ENCODE measurements at regions not wholly inside any gene's neighbourhood (a gene's known extent, or its start where the extent isn't known, plus 50 kb on each side); places are given as distances from the start of the nearest gene placed in this dataset.

- no peaks in the 10 kb centered on the region for H3K36me3 ChIP-seq (ENCODE audit: control insufficient read depth in 2 of 2, extremely low read depth in 1 of 2, insufficient read depth in 2 of 2, low read length in 2 of 2)
- BruUV-seq (replicated peaks), result no TSS peak
- POLR2A ChIA-PET, result interaction anchor here (0.7 kb wide), 1 partner anchor 25 kb away, joined by 4 read pairs; no protein-coding TSS in a partner anchor
- H3K27me3 ChIP-seq (ENCODE audit: control insufficient read depth in 2 of 2, insufficient read depth in 2 of 2, low read length in 2 of 2), result no peaks in the 10 kb centered on the region
- CTCF ChIA-PET, result interaction anchor here (1.0 kb wide), 1 partner anchor 9 kb away, joined by 3 read pairs; no protein-coding TSS in a partner anchor
- H3K4me1 ChIP-seq (ENCODE audit: control insufficient read depth, extremely low read depth, insufficient read depth, low read length), result peaks cover 5% of the 10 kb centered on the region
- FAIRE-seq, result no peak
- H3K4me3 ChIP-seq (replicated peaks in 1 of 3; ENCODE audit: insufficient read depth in 1 of 3, low read depth in 1 of 3, low read length in 3 of 3), result no peak overlapping the region
- dilution Hi-C loops (cut with MboI; ENCODE audit: extremely low pct_ligation_motif_present, low sequenced_read_pairs), result no loop called here
- no peak for DNase-seq (ENCODE audit: low read depth, low spot score)
- no peak overlapping the region for H2AFZ ChIP-seq (ENCODE audit: low read depth, low read length)
- H3K9ac ChIP-seq (replicated peaks; ENCODE audit: extremely low read depth, insufficient read depth, low read length), result no peak overlapping the region
- H3K9me3 ChIP-seq (replicated peaks; ENCODE audit: control insufficient read depth, insufficient read depth, low read length), result no peaks in the 10 kb centered on the region
- H4K20me1 ChIP-seq (replicated peaks; ENCODE audit: control insufficient read depth, extremely low read depth, insufficient read depth, low read length), result no peaks in the 10 kb centered on the region
- intact Hi-C loops (cut with micrococcal nuclease), result no loop called here
- no peaks in the 10 kb centered on the region for H3K79me2 ChIP-seq (ENCODE audit: control insufficient read depth, insufficient read depth, low read length)
- H3K4me2 ChIP-seq (ENCODE audit: insufficient read depth, low read length), result no peak overlapping the region
- no peaks in the 10 kb centered on the region for H3K9me1 ChIP-seq (replicated peaks; ENCODE audit: control insufficient read depth, extremely low read depth, insufficient read depth, low read length)
- no peak for TF ChIP-seq FOS (IDR thresholded peaks at IDR 0.05; ENCODE audit: borderline replicate concordance, insufficient read depth, low read length)
- TF ChIP-seq POLR2AphosphoS5 (IDR thresholded peaks at IDR 0.05; ENCODE audit: insufficient read depth, low read depth, low read length), result no peak
- TF ChIP-seq MYC (IDR thresholded peaks at IDR 0.05; ENCODE audit: low read depth, low read length), result no peak
- no peak for TF ChIP-seq MAX (IDR thresholded peaks at IDR 0.05; ENCODE audit: insufficient read depth, insufficient read length)
- TF ChIP-seq EZH2 (IDR thresholded peaks at IDR 0.05; ENCODE audit: borderline replicate concordance, low read depth, low read length, severe bottlenecking), result no peak
- no peak for TF ChIP-seq JUN (IDR thresholded peaks at IDR 0.05; ENCODE audit: borderline replicate concordance, insufficient read depth, insufficient read length, low read depth)
- TF ChIP-seq CTCF (IDR thresholded peaks at IDR 0.05; ENCODE audit: extremely low read depth in 1 of 2, insufficient read depth in 1 of 2, low read depth in 1 of 2, low read length in 2 of 2), result no peak
- H3K27ac ChIP-seq (ENCODE audit: insufficient read depth, low read depth, low read length), result no peak overlapping the region
Observed at GRCh38 chr22:19599004-19599403, 74.8 kb upstream of the CLDN5 start.
